ENCODE measurements at regions not wholly inside any gene's neighbourhood (a gene's known extent, or its start where the extent isn't known, plus 50 kb on each side); places are given as distances from the start of the nearest gene placed in this dataset.

- Histone ChIP-seq H3K36me3 (ENCODE audit: insufficient read depth, low read length) (no peaks in the 10 kb centered on the region), H2AFZ (ENCODE audit: low read depth, low read length) (no peak overlapping the region), H3K27me3 (ENCODE audit: insufficient read depth, low read depth, low read length) (no peaks in the 10 kb centered on the region), H3K9me2 (ENCODE audit: insufficient read depth, low read length) (no peaks in the 10 kb centered on the region), H3K27ac (ENCODE audit: low read length) (no peak overlapping the region), H3K9ac (ENCODE audit: low read length) (no peak overlapping the region), H3K79me2 (replicated peaks; ENCODE audit: insufficient read depth, low read length) (no peaks in the 10 kb centered on the region), H3F3A (ENCODE audit: insufficient read depth, low read length, poor library complexity, severe bottlenecking) (no peaks in the 10 kb centered on the region), H3K4me3 (ENCODE audit: low read length) (no peak overlapping the region), H3K9me3 (ENCODE audit: low read length) (no peaks in the 10 kb centered on the region), H3K4me2 (ENCODE audit: low read length) (no peak overlapping the region), H4K20me1 (ENCODE audit: insufficient read depth) (no peaks in the 10 kb centered on the region)
- TF ChIP-seq EZH2 (IDR thresholded peaks at IDR 0.05; ENCODE audit: borderline replicate concordance, insufficient read depth, low read length, poor library complexity, severe bottlenecking) (no peak), EP300 (conservative IDR thresholded peaks at IDR 0.05; ENCODE audit: poor library complexity, severe bottlenecking) (no peak), POLR2AphosphoS5 (IDR thresholded peaks at IDR 0.05) (no peak), REST (IDR thresholded peaks at IDR 0.05; ENCODE audit: borderline replicate concordance) (no peak), CTCF (IDR thresholded peaks at IDR 0.05; ENCODE audit: poor library complexity, severe bottlenecking) (no peak), RAD21 (conservative IDR thresholded peaks at IDR 0.05) (no peak), TAF1 (IDR thresholded peaks at IDR 0.05; ENCODE audit: low read depth) (no peak), SMC3 (conservative IDR thresholded peaks at IDR 0.05; ENCODE audit: poor library complexity) (no peak), MXI1 (conservative IDR thresholded peaks at IDR 0.05; ENCODE audit: poor library complexity, severe bottlenecking) (no peak)
These were observed 76.3 kb upstream of the FRMD4B start for GRCh38 chr3:69462022-69462825.

GRCh38 chr3:69460034-69460433, 74.1 kb upstream of the FRMD4B start:
- Histone ChIP-seq H3K27ac (ENCODE audit: low read length) (no peak overlapping the region), H3K9me3 (ENCODE audit: low read length) (no peaks in the 10 kb centered on the region), H3K9me2 (ENCODE audit: insufficient read depth, low read length) (no peaks in the 10 kb centered on the region), H3K4me3 (ENCODE audit: low read length) (no peak overlapping the region), H3K4me2 (ENCODE audit: low read length) (no peak overlapping the region), H3K27me3 (ENCODE audit: insufficient read depth, low read depth, low read length) (no peaks in the 10 kb centered on the region), H3K79me2 (replicated peaks; ENCODE audit: insufficient read depth, low read length) (no peaks in the 10 kb centered on the region), H3K9ac (ENCODE audit: low read length) (no peak overlapping the region), H2AFZ (ENCODE audit: low read depth, low read length) (no peak overlapping the region), H3K36me3 (ENCODE audit: insufficient read depth, low read length) (no peaks in the 10 kb centered on the region), H3F3A (ENCODE audit: insufficient read depth, low read length, poor library complexity, severe bottlenecking) (no peaks in the 10 kb centered on the region), H4K20me1 (ENCODE audit: insufficient read depth) (no peaks in the 10 kb centered on the region)
- TF ChIP-seq REST (IDR thresholded peaks at IDR 0.05; ENCODE audit: borderline replicate concordance) (no peak), EP300 (conservative IDR thresholded peaks at IDR 0.05; ENCODE audit: poor library complexity, severe bottlenecking) (no peak), MXI1 (conservative IDR thresholded peaks at IDR 0.05; ENCODE audit: poor library complexity, severe bottlenecking) (no peak), CTCF (IDR thresholded peaks at IDR 0.05; ENCODE audit: poor library complexity, severe bottlenecking) (no peak), EZH2 (IDR thresholded peaks at IDR 0.05; ENCODE audit: borderline replicate concordance, insufficient read depth, low read length, poor library complexity, severe bottlenecking) (no peak), SMC3 (conservative IDR thresholded peaks at IDR 0.05; ENCODE audit: poor library complexity) (no peak), TAF1 (IDR thresholded peaks at IDR 0.05; ENCODE audit: low read depth) (no peak), POLR2AphosphoS5 (IDR thresholded peaks at IDR 0.05) (no peak), RAD21 (conservative IDR thresholded peaks at IDR 0.05) (no peak)

All from neural cell (in vitro differentiated cells).